Activated naive CD4-positive, alpha-beta T cell (primary cell): ENCODE measurements at regions not wholly inside any gene's neighbourhood (a gene's known extent, or its start where the extent isn't known, plus 50 kb on each side); places are given as distances from the start of the nearest gene placed in this dataset.

Source experiments
- DNase-seq, 4 experiments: peaks; one replicate each; lab custom pipeline; 2025; lab: John Stamatoyannopoulos, UW

DNA sequence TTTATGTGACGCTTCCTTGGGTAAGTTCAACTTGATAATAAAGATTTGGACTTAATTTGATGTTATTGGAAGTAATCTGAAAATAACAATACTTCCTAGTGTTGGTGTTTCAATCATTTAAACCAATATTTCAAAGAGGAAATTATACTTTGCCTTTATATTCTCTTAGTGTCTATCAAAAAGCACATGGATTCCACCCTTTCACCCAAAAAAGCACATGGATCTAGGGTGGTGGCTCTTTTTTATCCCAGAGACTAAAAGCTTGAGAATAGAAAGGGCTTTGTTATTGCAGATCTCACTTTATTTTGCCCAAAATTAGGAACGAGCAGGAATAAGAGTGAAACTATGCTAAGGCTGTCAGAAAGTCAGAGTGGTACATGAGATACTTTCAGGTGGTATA is 75.1 kb upstream of the RASGEF1B start:
- DNase-seq: no peak

DNA sequence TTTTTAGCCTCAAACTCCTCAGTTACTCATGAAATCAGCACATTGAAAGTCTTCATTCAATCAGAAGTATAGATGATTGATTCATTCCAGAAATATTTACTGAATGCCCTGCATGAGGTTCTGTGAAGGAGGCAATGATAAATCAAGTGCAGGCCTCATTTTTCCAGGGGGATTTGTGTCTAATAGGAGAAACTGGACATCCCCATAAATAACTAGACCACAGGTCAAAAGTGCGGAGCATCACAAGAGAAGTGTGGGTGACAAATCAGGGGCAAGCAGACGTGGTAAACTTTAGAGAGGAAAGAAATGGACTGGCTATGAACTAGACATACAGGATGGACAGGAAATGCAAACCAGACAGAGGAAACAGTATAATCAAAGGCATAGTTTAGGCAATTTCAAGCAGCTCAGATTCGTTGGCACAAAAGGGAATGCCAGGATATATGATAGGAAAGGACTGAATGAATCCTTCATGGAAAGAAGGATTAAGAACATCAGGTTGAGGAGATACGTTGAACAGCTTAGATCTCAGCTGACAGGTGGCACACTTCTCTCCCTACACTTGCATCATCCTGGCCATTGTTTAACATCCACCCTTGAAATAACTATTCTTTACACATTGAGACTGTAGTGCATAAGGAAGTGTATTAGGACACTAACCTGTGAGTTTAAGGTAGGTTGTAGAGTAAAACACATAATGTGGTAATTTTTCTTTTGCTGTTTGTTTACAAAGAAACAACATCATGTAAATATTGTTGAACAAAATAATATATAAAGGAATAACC is 69.6 kb upstream of the RASGEF1B start:
- DNase-seq: no peak

DNA sequence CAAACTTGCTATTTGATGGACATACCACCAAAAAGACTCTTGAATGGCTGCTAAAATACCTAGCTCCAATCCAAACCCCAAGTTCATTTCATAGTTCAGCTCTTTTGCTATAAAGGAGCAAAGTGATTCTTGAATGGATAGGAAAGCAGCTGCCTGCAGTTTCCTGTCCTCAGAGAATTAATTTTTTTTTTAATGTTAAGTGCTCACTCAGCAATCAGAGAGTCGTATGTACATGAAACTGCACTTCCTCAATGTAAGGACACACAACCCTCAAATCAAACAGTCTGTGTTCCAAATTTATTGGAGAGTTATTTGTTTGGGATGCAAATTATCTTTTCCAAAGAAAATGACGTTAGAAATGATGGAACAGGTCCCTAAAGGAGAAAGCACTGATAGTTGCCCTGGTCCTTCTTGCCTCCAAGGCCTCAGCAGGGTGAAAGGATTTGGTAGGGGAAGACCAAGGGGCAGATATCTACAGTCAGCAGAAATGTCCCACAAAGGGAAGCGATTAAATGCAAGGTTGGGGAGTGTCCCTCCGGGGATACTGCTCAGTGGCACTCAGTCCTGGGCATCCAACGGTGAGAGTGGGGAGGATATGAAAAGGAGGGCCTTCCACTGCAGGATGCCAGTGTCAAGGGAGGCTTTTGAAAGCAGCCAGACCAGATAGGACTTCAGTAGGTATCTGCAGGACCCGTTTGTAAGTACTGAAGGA is 67.2 kb upstream of the RASGEF1B start:
- DNase-seq: no peak

DNA sequence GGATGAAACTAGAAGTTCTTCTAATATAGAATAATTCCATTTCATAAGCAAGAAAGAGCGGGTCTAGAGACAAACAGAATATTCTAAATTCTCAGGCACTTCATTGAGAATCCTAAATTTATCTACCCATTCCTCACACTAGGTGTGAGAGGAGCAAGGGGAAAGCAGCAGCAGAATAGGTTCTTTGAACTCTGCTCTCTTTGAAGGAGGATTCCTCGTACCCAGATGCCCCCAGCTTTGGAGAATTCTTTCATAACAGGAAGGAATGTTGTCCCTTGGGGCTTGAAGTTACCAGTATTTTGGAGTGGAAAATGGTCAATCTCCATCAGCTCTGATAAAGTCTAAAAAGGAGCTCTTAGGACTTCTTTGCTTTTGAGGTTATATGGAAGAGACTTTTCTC is 59.7 kb upstream of the RASGEF1B start:
- DNase-seq: no peak

DNA sequence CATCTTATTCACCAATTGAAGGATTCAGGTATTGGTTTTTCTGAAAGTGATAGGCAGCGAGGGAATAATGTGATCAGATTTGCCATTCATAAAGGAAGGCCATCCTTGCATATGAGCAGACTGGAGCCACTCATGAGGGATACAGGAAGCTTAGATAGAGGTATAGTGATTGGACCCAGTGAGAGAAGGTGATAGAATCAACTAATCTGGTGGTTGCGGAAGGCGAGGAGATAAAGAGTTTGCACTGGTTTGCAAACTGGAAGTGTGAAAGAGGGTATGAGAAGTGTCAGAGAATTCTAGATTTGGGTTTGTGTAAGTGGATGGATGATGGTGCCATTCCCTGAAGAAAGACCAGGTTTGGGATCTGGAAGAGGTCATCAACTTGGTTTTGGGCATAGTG is 57.3 kb upstream of the RASGEF1B start:
- DNase-seq: no peak

DNA sequence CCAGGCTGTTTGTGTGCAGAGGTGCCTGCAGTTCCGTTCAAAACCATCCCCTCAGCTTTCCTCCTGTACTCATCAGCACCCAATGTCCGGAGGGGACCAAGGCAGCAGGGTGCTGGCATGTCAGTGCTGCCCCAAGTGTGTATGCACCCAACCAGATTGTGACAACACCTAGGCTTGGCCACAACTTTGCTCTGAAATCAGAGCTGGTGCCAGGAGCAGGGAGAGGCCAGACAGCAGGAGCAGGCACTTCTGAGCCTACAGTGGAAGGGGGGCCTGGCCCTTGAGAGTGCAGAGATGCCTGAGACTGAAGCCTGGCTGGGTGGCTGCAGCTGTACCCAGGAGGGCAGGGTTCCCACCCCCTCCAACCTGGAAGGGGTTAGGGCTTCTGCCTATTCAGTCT is 56.5 kb upstream of the RASGEF1B start:
- DNase-seq: no peak

DNA sequence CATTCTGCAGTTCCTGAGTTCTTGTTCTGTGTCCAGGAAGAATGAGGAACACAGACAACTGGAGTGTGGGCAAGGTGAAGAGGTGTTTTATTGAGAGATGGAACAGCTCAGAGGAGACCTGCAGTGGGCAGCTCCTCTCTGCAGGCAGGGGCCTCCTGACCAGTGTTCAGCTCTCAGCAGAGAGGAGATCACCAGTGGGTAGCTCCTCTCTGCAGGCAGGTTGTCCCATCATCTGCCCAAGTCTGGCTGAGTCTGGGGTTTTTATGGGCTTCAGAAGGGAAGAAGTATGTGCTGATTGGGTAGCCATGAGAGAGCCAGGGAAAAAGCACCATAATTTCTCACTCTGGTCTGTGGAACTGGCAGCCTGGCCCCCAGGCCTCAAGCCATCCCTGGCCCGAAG is 56.0 kb upstream of the RASGEF1B start:
- DNase-seq: no peak

DNA sequence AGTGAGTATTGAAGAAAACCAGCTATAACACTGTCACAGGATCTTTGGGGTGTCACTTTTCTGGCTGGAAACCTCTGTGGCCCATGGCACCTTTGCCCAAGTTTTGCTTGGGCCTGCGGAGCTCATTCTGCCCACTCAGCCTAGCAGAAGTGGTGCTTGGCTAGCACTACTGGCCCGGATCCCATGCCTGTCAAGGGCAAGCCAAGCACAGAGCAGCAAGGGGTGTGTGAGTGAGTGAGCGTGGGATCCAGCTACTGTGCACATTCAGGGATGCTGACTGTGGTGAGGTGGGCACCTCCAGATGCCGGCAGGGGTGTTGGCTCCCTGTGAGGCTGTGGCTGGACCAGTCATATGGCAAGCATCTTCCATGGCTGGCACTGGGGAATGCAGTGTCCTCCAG is 55.4 kb upstream of the RASGEF1B start:
- no peak for DNase-seq

DNA sequence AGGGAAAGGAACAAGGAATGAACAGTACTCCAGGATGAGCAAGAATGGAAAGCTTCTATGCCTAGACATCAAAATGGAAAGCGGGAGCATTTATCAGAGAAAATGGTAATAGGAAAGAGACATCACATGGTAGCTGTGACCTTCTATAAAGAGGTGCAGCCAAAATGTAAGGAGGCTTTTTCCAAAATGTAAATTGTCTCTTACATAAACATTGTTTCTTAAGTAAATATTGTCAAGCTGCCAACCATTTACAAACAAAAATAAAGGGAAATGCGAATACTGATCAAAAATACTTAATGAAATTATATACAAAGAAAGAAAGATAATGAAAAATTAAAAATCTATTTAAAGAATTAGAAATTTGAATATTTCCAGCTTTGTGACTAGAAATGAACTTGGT is 55.0 kb upstream of the RASGEF1B start:
- DNase-seq: no peak

DNA sequence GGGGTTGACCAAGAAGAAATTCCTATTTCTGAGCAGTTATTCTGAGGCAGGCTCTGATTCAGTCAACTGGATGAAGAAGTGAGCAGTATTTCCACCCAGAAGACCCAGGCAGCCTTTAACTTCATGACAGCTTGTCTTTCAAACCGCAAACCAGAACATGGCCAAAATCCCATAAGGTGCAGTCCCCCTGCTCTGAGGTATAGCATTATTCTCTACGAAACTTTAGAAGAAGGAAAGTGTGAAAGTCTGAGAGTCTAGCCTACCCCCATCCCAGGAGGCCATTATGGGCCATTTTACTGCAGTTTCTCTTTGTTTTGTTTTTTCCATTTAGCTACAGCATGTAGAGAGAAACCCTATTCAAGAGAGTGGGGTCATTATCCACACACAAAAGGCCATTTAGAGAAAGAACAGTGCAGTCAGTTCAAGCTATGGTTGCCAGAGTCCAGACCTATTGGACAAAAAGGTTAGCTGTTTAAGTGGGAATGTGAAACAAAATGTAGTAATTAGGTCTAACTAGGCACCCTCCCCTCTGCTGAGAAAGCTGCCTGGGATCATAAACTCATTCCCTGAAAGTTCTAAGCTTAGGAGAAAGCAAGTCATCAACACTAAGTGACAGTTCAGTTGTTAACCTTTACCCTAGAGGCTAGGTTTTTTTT is 52.1 kb upstream of the RASGEF1B start:
- DNase-seq: no peak

DNA sequence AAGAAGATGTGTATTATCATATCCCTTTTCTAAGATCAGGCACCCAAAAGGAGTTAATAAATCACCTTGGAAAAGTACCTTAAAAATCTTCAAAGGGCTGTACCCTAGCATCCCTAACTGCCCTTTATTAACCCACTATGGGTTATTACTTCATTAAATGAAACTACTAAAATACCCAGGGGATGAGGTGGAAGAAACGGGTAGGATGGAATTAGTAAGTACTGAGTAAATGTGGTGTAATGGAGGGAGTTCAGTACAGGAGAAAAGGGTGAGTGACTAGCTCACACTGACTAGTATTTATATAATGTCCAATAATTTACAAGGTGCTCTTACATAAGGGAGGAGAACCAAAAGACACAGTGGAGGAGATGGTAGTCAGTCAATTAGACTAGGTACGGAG is 51.0 kb upstream of the RASGEF1B start:
- no peak for DNase-seq

DNA sequence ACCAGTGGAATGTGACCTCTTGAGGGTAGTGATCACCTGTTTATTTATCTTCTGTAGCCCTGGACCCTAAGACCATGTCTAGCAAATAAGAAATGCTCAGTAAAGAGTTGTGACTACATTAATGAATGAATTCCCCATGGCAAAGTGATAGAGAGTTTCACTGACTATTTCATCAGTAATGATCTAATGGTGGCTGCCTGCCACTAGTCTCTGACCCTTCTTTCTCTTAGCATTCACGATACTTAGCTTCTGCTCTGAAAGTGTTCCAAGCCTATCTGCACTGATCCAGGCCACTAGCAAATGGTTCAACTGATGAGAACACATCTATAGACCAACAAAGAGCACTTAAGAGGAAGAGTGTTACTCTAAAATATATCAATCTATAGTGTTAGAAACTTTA is 50.0 kb upstream of the RASGEF1B start:
- DNase-seq: no peak
